ENCODE measurements at regions not wholly inside any gene's neighbourhood (a gene's known extent, or its start where the extent isn't known, plus 50 kb on each side); places are given as distances from the start of the nearest gene placed in this dataset.

GRCh38 chr12:14187966-14188365, 177.5 kb upstream of the ATF7IP start:
- ChIA-PET POLR2A (ENCODE audit: unreplicated experiment) (no interaction called here), CTCF (no interaction called here)
- Histone ChIP-seq H3K9ac (ENCODE audit: low read length) (no peak overlapping the region), H3F3A (ENCODE audit: low read length, unreplicated experiment) (no peaks in the 10 kb centered on the region), H3K27me3 (ENCODE audit: low read length) (no peaks in the 10 kb centered on the region), H3K4me1 (ENCODE audit: insufficient read depth, low read length) (no peaks in the 10 kb centered on the region), H3K79me2 (ENCODE audit: low read length) (no peaks in the 10 kb centered on the region), H2AFZ (ENCODE audit: low read length) (no peak overlapping the region), H3K9me3 (ENCODE audit: low read length) (no peaks in the 10 kb centered on the region), H3K27ac (ENCODE audit: low read length) (no peak overlapping the region), H3K36me3 (ENCODE audit: low read depth, low read length) (no peaks in the 10 kb centered on the region), H4K20me1 (ENCODE audit: low read length) (no peaks in the 10 kb centered on the region), H3K4me3 (ENCODE audit: low read length) (no peak overlapping the region), H3K9me2 (replicated peaks; ENCODE audit: low read length) (no peaks in the 10 kb centered on the region), H3K4me2 (ENCODE audit: low read length) (no peak overlapping the region)
- no peak for ATAC-seq
- no peak for DNase-seq
- TF ChIP-seq CTCF (conservative IDR thresholded peaks at IDR 0.05; ENCODE audit: low read depth, low read length) (no peak), EZH2phosphoT487 (IDR thresholded peaks at IDR 0.05; ENCODE audit: borderline replicate concordance, low read length) (no peak), EZH2 (IDR thresholded peaks at IDR 0.05; ENCODE audit: low read length, unreplicated experiment) (no peak)
- intact Hi-C loops (cut with micrococcal nuclease), result loop anchor here (5.0 kb wide), 2 partner anchors 49 to 179 kb away; partner anchors contain the start of gene ATF7IP
- BruUV-seq (replicated peaks), result no TSS peak

- Histone ChIP-seq H3K36me3 (ENCODE audit: low read depth, low read length) (no peaks in the 10 kb centered on the region), H4K20me1 (ENCODE audit: low read length) (no peaks in the 10 kb centered on the region), H3K79me2 (ENCODE audit: low read length) (no peaks in the 10 kb centered on the region), H3F3A (ENCODE audit: low read length, unreplicated experiment) (no peaks in the 10 kb centered on the region), H3K9me3 (ENCODE audit: low read length) (no peaks in the 10 kb centered on the region), H3K27ac (ENCODE audit: low read length) (no peak overlapping the region), H3K4me3 (ENCODE audit: low read length) (no peak overlapping the region), H3K27me3 (ENCODE audit: low read length) (no peaks in the 10 kb centered on the region), H3K9ac (ENCODE audit: low read length) (no peak overlapping the region), H3K9me2 (replicated peaks; ENCODE audit: low read length) (no peaks in the 10 kb centered on the region), H2AFZ (ENCODE audit: low read length) (no peak overlapping the region), H3K4me1 (ENCODE audit: insufficient read depth, low read length) (no peaks in the 10 kb centered on the region), H3K4me2 (ENCODE audit: low read length) (no peak overlapping the region)
- DNase-seq, result no peak
- ChIA-PET POLR2A (ENCODE audit: unreplicated experiment) (no interaction called here), CTCF (no interaction called here)
- ATAC-seq, result no peak
- no peak for TF ChIP-seq CTCF (conservative IDR thresholded peaks at IDR 0.05; ENCODE audit: low read depth, low read length)
- no peak for TF ChIP-seq EZH2 (IDR thresholded peaks at IDR 0.05; ENCODE audit: low read length, unreplicated experiment)
- no peak for TF ChIP-seq EZH2phosphoT487 (IDR thresholded peaks at IDR 0.05; ENCODE audit: borderline replicate concordance, low read length)
- BruUV-seq (replicated peaks), result no TSS peak
- intact Hi-C loops (cut with micrococcal nuclease), result loop anchor here (5.0 kb wide), 2 partner anchors 49 to 179 kb away; partner anchors contain the start of gene ATF7IP
These were observed 176.7 kb upstream of the ATF7IP start for GRCh38 chr12:14188744-14189143.

- H3K9ac ChIP-seq (ENCODE audit: low read length), result no peak overlapping the region
- H4K20me1 ChIP-seq (ENCODE audit: low read length), result no peaks in the 10 kb centered on the region
- TF ChIP-seq EZH2 (IDR thresholded peaks at IDR 0.05; ENCODE audit: low read length, unreplicated experiment) (no peak), CTCF (conservative IDR thresholded peaks at IDR 0.05; ENCODE audit: low read depth, low read length) (no peak), EZH2phosphoT487 (IDR thresholded peaks at IDR 0.05; ENCODE audit: borderline replicate concordance, low read length) (no peak)
- no peaks in the 10 kb centered on the region for H3K36me3 ChIP-seq (ENCODE audit: low read depth, low read length)
- DNase-seq (no peak), ATAC-seq (no peak)
- H2AFZ ChIP-seq (ENCODE audit: low read length), result no peak overlapping the region
- H3K9me3 ChIP-seq (ENCODE audit: low read length), result no peaks in the 10 kb centered on the region
- no peaks in the 10 kb centered on the region for H3K4me1 ChIP-seq (ENCODE audit: insufficient read depth, low read length)
- intact Hi-C loops (cut with micrococcal nuclease), result no loop called here
- H3K9me2 ChIP-seq (replicated peaks; ENCODE audit: low read length), result no peaks in the 10 kb centered on the region
- POLR2A ChIA-PET (ENCODE audit: unreplicated experiment), result no interaction called here
- no peaks in the 10 kb centered on the region for H3F3A ChIP-seq (ENCODE audit: low read length, unreplicated experiment)
- H3K79me2 ChIP-seq (ENCODE audit: low read length), result no peaks in the 10 kb centered on the region
- H3K27ac ChIP-seq (ENCODE audit: low read length), result no peak overlapping the region
- H3K27me3 ChIP-seq (ENCODE audit: low read length), result no peaks in the 10 kb centered on the region
- no peak overlapping the region for H3K4me2 ChIP-seq (ENCODE audit: low read length)
- BruUV-seq (replicated peaks), result no TSS peak
- CTCF ChIA-PET, result no interaction called here
- no peak overlapping the region for H3K4me3 ChIP-seq (ENCODE audit: low read length)
These were observed 174.8 kb upstream of the ATF7IP start for GRCh38 chr12:14190694-14191093.
